NB4 (cell line): ENCODE measurements at regions not wholly inside any gene's neighbourhood (a gene's known extent, or its start where the extent isn't known, plus 50 kb on each side); places are given as distances from the start of the nearest gene placed in this dataset.

ENCODE experiments used
- CTCF ChIP-seq: IDR thresholded peaks from one replicate; pipeline ENCODE4 v1.5.1; 2012; ENCODE audit warnings: low read depth, low read length
- POLR2A ChIP-seq: IDR thresholded peaks from 2 replicates; pipeline ENCODE4 v1.6.1; 2011; ENCODE audit warnings: mild to moderate bottlenecking; ENCODE audit not compliant: insufficient read length; ENCODE audit errors: extremely low read depth

DNA sequence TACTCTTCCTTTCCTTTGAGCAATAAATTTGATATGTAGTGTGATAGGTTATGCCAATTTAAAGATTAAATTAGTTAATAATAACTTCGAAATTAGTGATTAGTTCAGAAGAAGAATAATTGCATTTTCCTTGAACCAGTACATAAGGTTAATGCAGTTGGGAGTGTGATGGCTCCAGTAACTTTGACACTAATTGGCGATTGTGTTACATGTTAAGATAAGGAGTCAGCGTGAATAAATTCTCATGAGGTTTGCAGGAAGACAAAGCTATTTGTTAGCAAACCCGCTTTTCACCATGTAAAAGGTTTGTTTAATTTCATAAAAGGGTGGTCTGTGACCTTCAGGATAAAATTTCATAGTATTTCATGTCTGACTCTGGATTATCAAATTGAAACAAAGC is 1226.8 kb downstream of the SLC16A7 start:
- TF ChIP-seq CTCF (no peak), POLR2A (no peak)
